H1 (cell line): ENCODE measurements at regions not wholly inside any gene's neighbourhood (a gene's known extent, or its start where the extent isn't known, plus 50 kb on each side); places are given as distances from the start of the nearest gene placed in this dataset.

ENCODE experiments used
- CTCF ChIA-PET: fragments of 300-600 bp; sonication (Branson Sonifier 250); formaldehyde crosslinking; loops from one replicate; lab custom pipeline; 2021; ENCODE audit not compliant: partially characterized antibody; lab: Charles Lee
- POLR2A ChIA-PET: fragments of 300-600 bp; sonication (Branson Sonifier 250); formaldehyde crosslinking; loops from one replicate; lab custom pipeline; 2021; ENCODE audit warnings: inconsistent platforms; ENCODE audit not compliant: partially characterized antibody; lab: Charles Lee
- DNase-seq, 2 experiments: peaks; one replicate each; pipeline versions ENCODE4 v3.0.0 to v3.0.0-alpha.2; 2010 to 2022; ENCODE audit warnings: low spot score in 2 of 2, low read depth in 1 of 2, mixed read lengths in 1 of 2
- FAIRE-seq: peaks from 2 replicates; lab custom pipeline; 2011; peaks lifted over from hg19 to GRCh38; lab: Jason Lieb, UNC
- H2AFZ ChIP-seq: 2 replicates; pipeline ENCODE4 v1.8.1; 2012; ENCODE audit warnings: low read length, inconsistent platforms
- H2AK5ac ChIP-seq: 2 replicates; pipeline ENCODE4 v1.6.1; 2013; ENCODE audit warnings: low read depth, low read length
- H2BK120ac ChIP-seq: replicated peaks from 2 replicates; pipeline ENCODE3; 2013; ENCODE audit warnings: low read depth, low read length, inconsistent platforms
- H2BK12ac ChIP-seq: 2 replicates; pipeline ENCODE4 v1.6.1; 2013; ENCODE audit warnings: low read depth, low read length
- H2BK15ac ChIP-seq: 2 replicates; pipeline ENCODE4 v1.6.1; 2013; ENCODE audit warnings: low read length
- H2BK20ac ChIP-seq: 2 replicates; pipeline ENCODE4 v1.6.1; 2013; ENCODE audit warnings: low read length
- H2BK5ac ChIP-seq: 2 replicates; pipeline ENCODE4 v1.6.1; 2013; ENCODE audit warnings: low read depth, low read length
- H3K14ac ChIP-seq: 2 replicates; pipeline ENCODE4 v1.6.1; 2013; ENCODE audit warnings: inconsistent platforms; ENCODE audit not compliant: insufficient read length
- H3K18ac ChIP-seq: 2 replicates; pipeline ENCODE4 v1.6.1; 2013; ENCODE audit warnings: low read length; ENCODE audit errors: extremely low read depth
- H3K23ac ChIP-seq: 2 replicates; pipeline ENCODE4 v1.6.1; 2013; ENCODE audit warnings: inconsistent platforms; ENCODE audit not compliant: insufficient read length
- H3K23me2 ChIP-seq: 2 replicates; pipeline ENCODE4 v1.6.1; 2013; ENCODE audit warnings: low read depth, low read length
- H3K27ac ChIP-seq: 2 replicates; pipeline ENCODE4 v1.6.1; 2011; ENCODE audit warnings: low read depth, low read length, inconsistent platforms
- H3K27me3 ChIP-seq, 4 experiments: replicated peaks in 1 of 4; 1 replicate in 1 of 4; 2 replicates in 3 of 4; pipeline versions ENCODE4 v1.6.1 to v1.8.1; 2011 to 2013; ENCODE audit warnings: low read length in 3 of 4, mild to moderate bottlenecking in 3 of 4, inconsistent platforms in 2 of 4, mixed read lengths in 2 of 4, moderate library complexity in 1 of 4; ENCODE audit not compliant: control insufficient read depth in 3 of 4, insufficient read depth in 3 of 4; ENCODE audit errors: extremely low read depth in 1 of 4
- H3K36me3 ChIP-seq, 4 experiments: 2 replicates each; pipeline versions ENCODE4 v1.6.1 to v1.8.1; 2011 to 2013; ENCODE audit warnings: mild to moderate bottlenecking in 4 of 4, low read length in 3 of 4, moderate library complexity in 2 of 4, control low read depth in 1 of 4, inconsistent platforms in 1 of 4; ENCODE audit not compliant: insufficient read depth in 4 of 4, control insufficient read depth in 2 of 4
- H3K4ac ChIP-seq: replicated peaks from 2 replicates; pipeline ENCODE3; 2013; ENCODE audit warnings: low read length, low read depth, mixed read lengths, inconsistent platforms; ENCODE audit not compliant: insufficient read length
- H3K4me1 ChIP-seq, 4 experiments: replicated peaks in 1 of 4; 1 replicate in 1 of 4; 2 replicates in 3 of 4; pipeline versions ENCODE4 v1.6.1 to v1.8.1; 2011 to 2013; ENCODE audit warnings: low read length in 3 of 4, inconsistent platforms in 2 of 4, mixed read lengths in 1 of 4; ENCODE audit not compliant: insufficient read depth in 4 of 4, control insufficient read depth in 3 of 4
- H3K4me2 ChIP-seq, 2 experiments: 2 replicates each; pipeline versions ENCODE4 v1.6.1 to v1.8.1; 2011 to 2013; ENCODE audit warnings: low read depth in 2 of 2, low read length in 2 of 2, control low read depth in 1 of 2, inconsistent platforms in 1 of 2, mild to moderate bottlenecking in 1 of 2; ENCODE audit not compliant: insufficient read depth in 1 of 2
- H3K4me3 ChIP-seq, 4 experiments: fragments of 200-600, 300-600 bp in 1 of 4; sonication (generic), shearing (Covaris generic), sonication (Bioruptor Twin) in 1 of 4; 2 replicates each; pipeline versions ENCODE4 v1.5.1 to v1.8.1; 2011 to 2016; ENCODE audit warnings: low read length in 4 of 4, low read depth in 3 of 4, control low read depth in 2 of 4, inconsistent platforms in 2 of 4, mild to moderate bottlenecking in 2 of 4, mixed read lengths in 1 of 4, moderate library complexity in 1 of 4; ENCODE audit not compliant: insufficient read depth in 2 of 4; ENCODE audit errors: extremely low read depth in 1 of 4
- H3K56ac ChIP-seq: replicated peaks from 2 replicates; pipeline ENCODE3; 2013; ENCODE audit warnings: low read depth, mild to moderate bottlenecking, mixed read lengths, low read length, inconsistent platforms; ENCODE audit not compliant: insufficient read length
- H3K79me1 ChIP-seq: 2 replicates; pipeline ENCODE4 v1.6.1; 2013; ENCODE audit warnings: low read depth, low read length, control low read depth
- H3K79me2 ChIP-seq, 2 experiments: 2 replicates each; pipeline versions ENCODE4 v1.6.1 to v1.8.1; 2012 to 2013; ENCODE audit warnings: low read length in 2 of 2, mild to moderate bottlenecking in 2 of 2, inconsistent platforms in 1 of 2; ENCODE audit not compliant: insufficient read depth in 2 of 2, control insufficient read depth in 1 of 2
- H3K9ac ChIP-seq, 4 experiments: replicated peaks in 1 of 4; 1 replicate in 1 of 4; 2 replicates in 3 of 4; pipeline versions ENCODE4 v1.6.1 to v1.8.1; 2011 to 2013; ENCODE audit warnings: low read depth in 3 of 4, low read length in 3 of 4, control low read depth in 2 of 4, mild to moderate bottlenecking in 2 of 4, moderate library complexity in 2 of 4, inconsistent platforms in 1 of 4; ENCODE audit errors: extremely low read depth in 1 of 4
- H3K9me3 ChIP-seq, 2 experiments: 2 replicates each; pipeline versions ENCODE4 v1.6.1 to v1.8.1; 2012 to 2013; ENCODE audit warnings: mild to moderate bottlenecking in 2 of 2, moderate library complexity in 2 of 2, control low read depth in 1 of 2, inconsistent platforms in 1 of 2, low read depth in 1 of 2, low read length in 1 of 2, mixed read lengths in 1 of 2; ENCODE audit not compliant: insufficient read depth in 2 of 2
- H4K20me1 ChIP-seq, 2 experiments: replicated peaks in 1 of 2; 2 replicates each; pipeline versions ENCODE3 to v1.8.1; 2011 to 2013; ENCODE audit warnings: inconsistent platforms in 2 of 2, low read length in 2 of 2, mild to moderate bottlenecking in 1 of 2; ENCODE audit not compliant: insufficient read depth in 2 of 2, control insufficient read depth in 1 of 2
- H4K5ac ChIP-seq: 2 replicates; pipeline ENCODE4 v1.6.1; 2013; ENCODE audit warnings: low read length, low read depth, mixed read lengths, inconsistent platforms; ENCODE audit not compliant: insufficient read length
- H4K8ac ChIP-seq: 2 replicates; pipeline ENCODE4 v1.8.0; 2013; ENCODE audit warnings: mild to moderate bottlenecking, moderate library complexity, low read length, inconsistent platforms; ENCODE audit not compliant: insufficient read depth; ENCODE audit errors: extremely low read depth
- H4K91ac ChIP-seq: replicated peaks from 2 replicates; pipeline ENCODE3; 2013; ENCODE audit warnings: low read length, mixed read lengths, inconsistent platforms; ENCODE audit not compliant: insufficient read length
- JUN ChIP-seq: IDR thresholded peaks from 2 replicates; pipeline ENCODE4 v1.6.1; 2011; ENCODE audit warnings: low read depth, mild to moderate bottlenecking, improper control_type of control experiment, low read length
- JUND ChIP-seq: IDR thresholded peaks from 2 replicates; pipeline ENCODE4 v1.6.1; 2011; ENCODE audit warnings: mild to moderate bottlenecking, improper control_type of control experiment, low read length
- TCF12 ChIP-seq: IDR thresholded peaks from 2 replicates; pipeline ENCODE4 v1.6.1; 2011; ENCODE audit warnings: low read depth, mild to moderate bottlenecking, low read length
- WGBS, 2 experiments: shearing (Covaris generic) in 1 of 2; methylation state at CpG; one replicate each; pipeline versions ENCODE4 v1.1.6 to v1.1.7; 2013 to 2015; ENCODE audit warnings: low lambda C conversion rate in 2 of 2, mixed read lengths in 2 of 2, inconsistent platforms in 1 of 2, low coverage in 1 of 2, missing lambda C conversion rate in 1 of 2; ENCODE audit not compliant: insufficient replicate concordance in 2 of 2, insufficient coverage in 1 of 2, insufficient read length in 1 of 2; ENCODE audit errors: extremely low coverage in 1 of 2, missing lambda C conversion rate in 1 of 2; 5-methylcytosine and 5-hydroxymethylcytosine counted together

GRCh38 chr9:13734601-13735000, 455.1 kb upstream of the MPDZ start:
- Histone ChIP-seq H3K27ac (no peak overlapping the region), H4K5ac (no peak overlapping the region), H2BK15ac (no peak overlapping the region), H3K23ac (no peak overlapping the region), H3K14ac (no peak overlapping the region), H3K4me2 (no peak overlapping the region), H4K8ac (no peak overlapping the region), H3K23me2 (no peaks in the 10 kb centered on the region), H3K9me3 (no peaks in the 10 kb centered on the region), H2AK5ac (no peak overlapping the region), H3K79me2 (no peaks in the 10 kb centered on the region), H3K4me1 (no peaks in the 10 kb centered on the region), H4K91ac (no peak overlapping the region), H2AFZ (no peak overlapping the region), H3K9ac (no peak overlapping the region), H3K4ac (no peak overlapping the region), H2BK5ac (no peak overlapping the region), H3K56ac (no peak overlapping the region), H2BK20ac (no peak overlapping the region), H3K4me3 (no peak overlapping the region), H4K20me1 (no peaks in the 10 kb centered on the region), H2BK12ac (no peak overlapping the region), H2BK120ac (no peak overlapping the region), H3K36me3 (no peaks in the 10 kb centered on the region), H3K27me3 (no peaks in the 10 kb centered on the region), H3K79me1 (no peaks in the 10 kb centered on the region), H3K18ac (no peak overlapping the region)
- ChIA-PET POLR2A (no interaction called here), CTCF (interaction anchor here (0.7 to 1.2 kb wide), 3 partner anchors 13 to 307 kb away, joined by 3 to 4 read pairs (median 3); no protein-coding TSS in a partner anchor)
- FAIRE-seq (no peak), DNase-seq (no peak)
- TF ChIP-seq JUND (no peak), JUN (no peak), TCF12 (no peak)
- 77% methylated on average over 3 of the region's 3 CpGs; no CpG with 5 or more reads in 1 of the 2 experiments for WGBS, 2 experiments
